ENCODE measurements at regions not wholly inside any gene's neighbourhood (a gene's known extent, or its start where the extent isn't known, plus 50 kb on each side); places are given as distances from the start of the nearest gene placed in this dataset.

- intact Hi-C loops (cut with micrococcal nuclease), result no loop called here
- DNase-seq, result no peak
Observed at GRCh38 chr14:105888151-105888550, 361.8 kb downstream of the TMEM121 start.

GRCh38 chr14:105888784-105889665 lies 362.6 kb downstream of the TMEM121 start:
- Histone ChIP-seq H3K36me3 (no peaks in the 10 kb centered on the region), H3K27me3 (ENCODE audit: low read depth) (peaks cover 19% of the 10 kb centered on the region), H3K4me1 (no peaks in the 10 kb centered on the region), H3K9me3 (replicated peaks) (peaks cover 4% of the 10 kb centered on the region), H3K4me3 (no peak overlapping the region), H3K27ac (replicated peaks) (no peak overlapping the region)
- TF ChIP-seq CTCF (IDR thresholded peaks at IDR 0.05; ENCODE audit: borderline replicate concordance), result no peak
- peak; percentile 9 for DNase-seq
- intact Hi-C loops (cut with micrococcal nuclease), result no loop called here

More at GRCh38 chr14:105888151-105888550, 361.8 kb downstream of the TMEM121 start:
- H3K27ac ChIP-seq (replicated peaks), result no peak overlapping the region
- H3K4me1 ChIP-seq, result no peaks in the 10 kb centered on the region
- TF ChIP-seq CTCF (IDR thresholded peaks at IDR 0.05; ENCODE audit: borderline replicate concordance), result no peak
- H3K36me3 ChIP-seq, result no peaks in the 10 kb centered on the region
- peaks cover 26% of the 10 kb centered on the region for H3K27me3 ChIP-seq (ENCODE audit: low read depth)
- no peak overlapping the region for H3K4me3 ChIP-seq
- peaks cover 4% of the 10 kb centered on the region for H3K9me3 ChIP-seq (replicated peaks)

- H3K27ac ChIP-seq (replicated peaks), result no peak overlapping the region
- H3K4me3 ChIP-seq, result no peak overlapping the region
- H3K36me3 ChIP-seq, result no peaks in the 10 kb centered on the region
- H3K27me3 ChIP-seq (ENCODE audit: low read depth), result peaks cover 19% of the 10 kb centered on the region
- no peak for TF ChIP-seq CTCF (IDR thresholded peaks at IDR 0.05; ENCODE audit: borderline replicate concordance)
- intact Hi-C loops (cut with micrococcal nuclease), result no loop called here
- H3K9me3 ChIP-seq (replicated peaks), result peaks cover 4% of the 10 kb centered on the region
- H3K4me1 ChIP-seq, result no peaks in the 10 kb centered on the region
- peak; percentile 8 for DNase-seq
Observed at GRCh38 chr14:105889666-105890473, 363.5 kb downstream of the TMEM121 start.

DNA sequence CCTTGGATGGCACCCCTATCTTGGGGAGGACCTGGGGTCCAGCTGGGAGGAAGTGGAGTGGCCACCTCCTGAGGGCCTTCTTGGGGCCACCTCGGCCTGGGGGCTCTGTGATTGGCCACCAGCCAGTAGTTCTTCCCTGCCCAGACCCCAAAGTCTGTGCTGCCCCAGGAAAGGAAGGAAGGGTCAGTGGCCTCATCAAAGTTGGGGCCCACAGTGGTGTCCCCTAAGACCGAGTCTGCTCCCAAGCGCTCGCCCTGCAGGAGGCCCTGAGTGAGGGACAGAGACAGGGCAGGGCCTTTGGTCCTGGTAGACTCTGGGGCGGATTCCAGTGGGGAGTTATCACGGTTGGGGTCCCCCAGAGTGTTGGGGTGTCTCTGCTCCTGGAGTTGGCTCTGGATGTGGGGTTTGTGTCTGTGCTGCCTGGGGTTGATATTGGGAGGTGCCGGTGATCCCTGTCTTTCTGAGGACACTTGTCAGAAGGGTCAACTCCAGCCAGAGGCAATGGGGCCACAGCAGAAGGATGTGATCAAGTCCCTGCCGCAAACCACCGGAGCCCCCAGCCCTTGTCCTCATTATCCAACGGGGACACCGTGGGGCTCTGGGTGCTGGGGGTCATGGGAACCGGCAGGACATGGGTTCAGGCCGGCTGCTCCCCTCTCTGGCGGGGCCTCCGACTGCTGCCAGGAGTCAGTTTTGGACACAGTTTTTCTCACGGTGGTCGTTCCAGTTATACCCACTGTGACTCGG lies 364.3 kb downstream of the TMEM121 start:
- intact Hi-C loops (cut with micrococcal nuclease), result no loop called here
- TF ChIP-seq CTCF (IDR thresholded peaks at IDR 0.05; ENCODE audit: borderline replicate concordance), result no peak
- peak; percentile 4 for DNase-seq
- no peak overlapping the region for H3K4me3 ChIP-seq
- peaks cover 19% of the 10 kb centered on the region for H3K27me3 ChIP-seq (ENCODE audit: low read depth)
- peaks cover 4% of the 10 kb centered on the region for H3K9me3 ChIP-seq (replicated peaks)
- no peaks in the 10 kb centered on the region for H3K36me3 ChIP-seq
- H3K27ac ChIP-seq (replicated peaks), result no peak overlapping the region
- no peaks in the 10 kb centered on the region for H3K4me1 ChIP-seq

DNA sequence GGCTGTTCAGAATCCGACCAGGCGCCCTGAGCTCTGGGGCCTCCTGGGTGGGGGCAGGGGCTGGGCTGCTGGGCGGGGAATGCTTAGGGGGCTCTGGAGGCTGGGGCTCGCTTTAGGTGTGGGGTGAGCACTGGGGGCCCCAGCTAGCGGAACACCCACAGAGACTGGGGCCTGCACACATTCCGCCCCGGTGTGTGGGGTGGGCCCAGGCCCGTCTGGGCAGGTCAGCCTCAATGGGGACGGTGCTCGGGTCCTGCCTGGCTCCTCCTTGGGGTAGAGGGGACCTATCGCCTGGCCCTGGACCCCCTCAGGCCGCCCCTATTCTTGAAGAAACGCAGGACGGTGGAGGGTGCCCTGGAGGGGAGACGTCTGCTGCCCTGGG lies 364.8 kb downstream of the TMEM121 start:
- Histone ChIP-seq H3K4me3 (no peak overlapping the region), H3K36me3 (no peaks in the 10 kb centered on the region), H3K27me3 (ENCODE audit: low read depth) (peaks cover 19% of the 10 kb centered on the region), H3K9me3 (replicated peaks) (peaks cover 4% of the 10 kb centered on the region), H3K27ac (replicated peaks) (no peak overlapping the region), H3K4me1 (no peaks in the 10 kb centered on the region)
- intact Hi-C loops (cut with micrococcal nuclease), result no loop called here
- no peak for TF ChIP-seq CTCF (IDR thresholded peaks at IDR 0.05; ENCODE audit: borderline replicate concordance)
- DNase-seq, result no peak
